NCI-H524 (cell line): ENCODE measurements at regions not wholly inside any gene's neighbourhood (a gene's known extent, or its start where the extent isn't known, plus 50 kb on each side); places are given as distances from the start of the nearest gene placed in this dataset.
A peak's percentile ranks its signal among the peaks of the same experiment; 100 is the strongest.
"Not testable (repeated sequence)": the region's sequence is repeated elsewhere in the genome, so short reads cannot be mapped to it uniquely, and the experiment has no call there.

Experiments
- DNase-seq, 2 experiments: peaks; one replicate each; lab custom pipeline; 2025; lab: John Stamatoyannopoulos, UW

DNA sequence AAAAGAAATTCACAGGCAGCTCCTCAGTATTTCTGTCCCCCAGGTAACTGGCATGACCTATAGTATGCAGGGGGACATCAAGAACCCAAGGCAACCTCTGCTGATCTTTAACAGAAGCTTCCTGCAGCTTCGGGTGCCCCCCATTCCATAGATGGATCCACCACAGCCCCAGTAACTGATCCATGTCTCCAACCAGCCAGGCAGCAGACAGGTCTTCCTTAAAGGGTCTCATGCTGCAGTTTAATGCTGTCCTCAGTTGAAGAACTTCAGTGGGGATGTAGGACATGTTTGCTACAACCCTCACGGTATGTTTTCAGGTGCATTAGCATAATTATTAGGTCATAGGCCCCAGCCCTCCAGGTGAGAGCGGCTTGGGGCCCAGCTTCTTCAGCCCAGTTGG, 90.9 kb upstream of the OLIG2 start:
- DNase-seq, result no peak

DNA sequence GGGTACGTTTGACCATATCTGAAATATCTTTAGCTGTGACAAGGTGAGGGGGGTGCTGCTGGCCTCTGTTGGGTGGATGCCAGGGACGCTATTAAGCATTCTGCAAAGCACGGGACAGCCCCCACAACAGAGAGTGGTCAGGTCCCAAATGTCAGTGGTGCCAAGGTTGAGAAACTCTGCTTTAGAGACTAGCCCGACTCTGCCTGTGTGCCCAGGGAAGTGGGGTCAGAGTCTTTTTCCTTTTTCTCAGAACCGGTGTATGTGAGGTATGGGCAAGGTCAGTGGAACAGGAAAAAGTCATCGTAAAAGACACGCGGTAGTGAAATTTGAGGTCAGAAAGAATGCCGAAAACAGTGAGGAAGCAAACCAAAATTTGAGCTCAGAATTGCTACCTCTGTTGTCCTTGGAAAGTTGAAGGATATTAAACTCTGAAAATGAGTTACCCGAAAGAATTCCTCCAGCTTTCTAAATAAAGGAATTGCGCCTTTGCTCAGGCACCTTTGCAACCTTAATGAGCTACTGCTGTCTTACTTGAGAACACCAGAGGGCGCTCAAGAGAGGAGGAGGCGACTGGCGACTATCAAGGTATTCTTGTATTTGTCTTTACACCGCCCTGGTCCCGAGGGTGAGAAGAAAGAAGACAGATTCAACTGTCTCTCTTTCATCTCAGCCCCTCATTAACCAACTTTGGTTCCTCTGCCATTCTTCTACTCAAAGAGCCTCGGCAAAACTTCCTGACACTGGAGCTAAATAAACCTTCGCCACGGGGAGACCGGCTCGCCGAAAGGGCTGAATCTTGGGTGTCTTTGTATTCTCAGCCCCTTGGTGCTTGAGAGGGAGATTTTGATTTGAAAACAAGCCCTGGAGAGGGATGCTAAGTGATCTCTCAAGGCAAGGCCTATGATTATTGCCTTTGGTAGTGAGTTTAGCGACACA, 85.4 kb upstream of the OLIG2 start:
- peak; percentile 50 to 75 for DNase-seq

DNA sequence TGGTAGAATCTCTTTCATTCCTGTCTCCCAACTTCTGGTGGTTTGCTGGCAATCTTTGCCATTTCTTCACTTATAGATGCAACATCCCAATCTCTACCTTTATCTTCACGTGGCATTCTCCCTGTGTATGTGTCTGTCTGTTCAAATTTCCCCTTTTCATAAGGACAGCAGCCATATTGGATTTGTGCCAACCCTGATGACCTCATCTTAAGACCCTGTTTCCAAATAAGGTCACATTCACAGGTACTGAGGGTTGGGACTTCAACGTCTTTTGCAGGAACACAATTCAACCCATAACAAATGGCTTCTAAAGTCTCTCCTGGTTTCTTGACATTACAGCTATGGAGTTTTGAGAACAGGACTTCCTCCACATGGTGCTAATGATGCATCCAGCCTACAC, 84.5 kb upstream of the OLIG2 start:
- no peak for DNase-seq

DNA sequence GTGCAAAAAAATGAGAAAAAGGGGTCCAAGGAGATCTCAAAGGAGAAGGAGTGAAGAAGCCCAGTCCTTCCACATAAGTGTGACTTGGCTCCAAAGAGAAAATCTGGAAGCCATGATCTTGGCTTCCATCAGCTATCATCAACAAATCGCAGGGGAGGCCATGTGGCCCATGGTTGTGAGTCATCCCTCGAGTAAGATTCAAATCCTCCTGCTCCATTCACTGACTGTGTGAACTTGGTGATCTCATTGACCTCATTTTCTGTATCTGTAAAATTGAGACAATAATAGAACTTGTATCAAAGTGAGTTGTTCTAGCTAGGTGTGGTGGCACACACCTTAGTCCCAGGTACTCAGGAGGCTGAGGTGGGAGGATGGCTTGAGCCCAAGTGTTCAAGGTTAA, 79.1 kb upstream of the OLIG2 start:
- no peak for DNase-seq

DNA sequence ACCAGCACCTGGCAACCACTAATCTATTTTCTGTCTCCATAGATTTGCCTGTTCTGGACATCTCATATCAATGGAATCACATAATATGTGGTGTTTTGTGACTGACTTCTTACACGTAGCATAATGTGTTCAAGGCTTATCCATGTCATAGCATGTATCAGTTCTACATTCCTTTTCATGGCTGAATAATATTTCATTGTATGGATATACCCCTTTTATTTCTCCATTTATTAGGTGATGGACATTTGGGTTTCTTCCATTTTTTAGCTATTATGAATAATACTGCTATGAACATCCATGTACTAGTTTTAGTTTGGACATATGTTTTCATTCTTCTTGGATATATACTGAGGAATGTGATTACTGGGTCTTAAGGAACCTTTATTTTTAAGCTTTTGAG, 78.0 kb upstream of the OLIG2 start:
- no peak for DNase-seq

DNA sequence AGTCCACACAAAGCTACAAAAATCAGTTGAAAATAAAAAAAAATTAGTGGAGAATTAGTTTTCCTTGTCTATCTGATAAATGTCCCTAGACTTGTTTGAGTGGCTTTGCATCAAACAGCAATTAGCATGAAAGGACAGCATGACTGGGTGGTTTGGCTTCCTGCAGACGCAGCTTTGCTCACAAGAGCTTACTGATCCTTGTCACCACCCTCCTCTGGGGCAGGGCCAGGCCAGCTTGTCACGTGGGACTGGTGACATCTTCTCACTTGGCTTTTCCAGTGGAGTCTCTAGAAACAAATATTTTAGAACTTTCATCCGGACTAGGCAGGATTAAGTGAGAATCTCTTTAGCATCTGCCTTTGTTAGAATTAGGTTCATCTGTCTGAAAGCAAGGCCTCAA, 76.0 kb upstream of the OLIG2 start:
- no peak for DNase-seq

DNA sequence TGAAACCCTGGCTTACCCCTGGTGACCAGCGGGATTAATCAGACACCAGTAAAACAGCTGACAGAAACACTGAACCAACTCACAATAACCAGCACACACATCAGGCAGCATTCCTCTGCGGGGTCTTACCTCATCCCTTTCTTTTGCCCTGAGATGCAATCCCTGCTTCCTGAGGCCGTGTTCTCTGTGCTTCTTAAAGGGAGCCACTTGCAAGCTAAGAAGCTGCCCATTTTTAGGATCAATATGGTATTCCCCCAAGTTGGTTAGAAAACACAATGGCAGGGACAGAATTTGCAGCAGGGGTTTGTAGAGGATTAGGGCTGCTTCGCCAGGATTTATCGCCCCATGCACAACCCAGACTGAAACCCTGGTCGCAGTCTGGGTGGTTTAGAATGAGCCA, 74.7 kb upstream of the OLIG2 start:
- no peak for DNase-seq

DNA sequence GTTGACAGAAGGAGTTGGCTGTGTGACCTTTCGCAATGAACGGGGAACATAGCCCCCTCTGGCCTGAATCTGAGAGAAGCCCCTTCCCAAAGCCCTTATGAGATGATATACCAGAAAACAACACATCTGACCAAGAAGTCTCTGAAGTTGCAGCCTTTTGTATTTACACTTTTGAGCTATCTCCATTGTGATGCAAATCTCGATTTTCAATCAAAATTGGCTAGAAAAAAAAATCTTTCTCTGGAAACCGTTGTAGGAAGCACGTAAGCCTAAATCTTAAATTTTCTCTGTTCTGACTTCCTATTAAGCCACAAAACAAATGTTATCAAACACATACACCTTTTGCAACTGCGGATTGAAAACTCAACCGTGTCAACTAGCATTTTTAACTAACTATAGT, 71.4 kb upstream of the OLIG2 start:
- no peak for DNase-seq

DNA sequence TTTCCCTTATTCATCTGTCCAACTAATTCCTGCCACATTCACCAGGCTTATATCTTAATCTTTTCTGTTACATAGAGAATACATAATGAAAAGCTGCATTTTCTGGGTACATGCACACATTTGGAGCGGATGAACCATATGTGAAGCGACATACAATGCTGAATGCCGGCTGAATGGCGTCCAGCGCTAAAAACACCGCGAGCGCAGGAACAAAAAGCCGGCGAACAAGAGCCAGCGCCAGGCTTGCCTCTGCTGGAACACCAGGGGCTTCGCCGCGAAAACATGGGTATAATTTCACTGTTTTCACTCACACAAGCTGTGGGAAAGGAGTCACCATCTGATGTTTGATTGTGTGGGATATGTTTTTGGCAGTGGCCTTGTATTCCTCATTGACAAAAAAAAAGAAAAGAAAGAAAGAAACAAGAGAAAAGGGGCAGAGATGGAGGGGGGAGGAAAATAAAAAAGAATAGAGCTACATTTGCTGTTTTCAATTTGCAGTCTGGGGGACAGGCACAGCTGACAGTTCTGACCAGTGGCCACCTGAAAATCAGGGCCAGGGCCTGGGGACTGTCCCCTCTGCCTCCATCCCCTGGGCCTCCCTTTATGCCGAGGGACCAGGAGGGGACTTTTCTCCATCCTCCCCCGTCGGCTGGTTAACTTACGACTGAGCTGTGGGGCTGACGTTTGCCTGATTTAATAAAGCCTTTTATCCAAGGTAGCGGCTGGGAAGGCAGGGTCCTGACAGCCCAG, 70.2 kb upstream of the OLIG2 start:
- no peak for DNase-seq

DNA sequence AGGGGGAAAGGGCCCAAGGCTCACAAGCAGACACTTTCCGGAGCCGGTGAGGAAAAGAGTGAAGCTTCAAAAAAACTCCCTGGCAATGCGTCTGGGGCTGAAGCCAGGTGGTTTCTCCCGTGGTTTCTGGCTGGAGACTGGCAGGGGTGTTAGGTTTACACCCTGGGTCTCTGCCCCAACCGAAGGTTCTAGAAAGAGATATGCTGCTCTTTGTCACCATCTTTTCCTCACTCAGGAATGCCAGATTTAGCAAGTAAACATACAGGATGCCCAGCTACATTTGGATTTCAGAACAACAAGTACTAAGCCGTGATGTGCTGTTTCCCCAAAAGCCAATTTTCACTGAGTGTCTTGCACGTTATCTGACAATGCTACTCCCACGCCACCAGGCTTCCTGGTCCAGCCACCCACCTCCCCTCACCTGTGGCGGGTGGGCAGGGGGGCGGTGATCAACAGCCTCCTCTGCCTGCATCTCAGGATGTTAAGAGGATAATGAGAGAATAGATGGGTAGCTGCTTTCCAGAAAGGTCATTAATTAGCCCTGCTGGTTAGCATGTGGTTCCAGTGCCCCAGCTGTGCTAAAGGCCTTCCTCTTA, 69.6 kb upstream of the OLIG2 start:
- DNase-seq, result peak in 1 of 2 experiments; percentile 19

DNA sequence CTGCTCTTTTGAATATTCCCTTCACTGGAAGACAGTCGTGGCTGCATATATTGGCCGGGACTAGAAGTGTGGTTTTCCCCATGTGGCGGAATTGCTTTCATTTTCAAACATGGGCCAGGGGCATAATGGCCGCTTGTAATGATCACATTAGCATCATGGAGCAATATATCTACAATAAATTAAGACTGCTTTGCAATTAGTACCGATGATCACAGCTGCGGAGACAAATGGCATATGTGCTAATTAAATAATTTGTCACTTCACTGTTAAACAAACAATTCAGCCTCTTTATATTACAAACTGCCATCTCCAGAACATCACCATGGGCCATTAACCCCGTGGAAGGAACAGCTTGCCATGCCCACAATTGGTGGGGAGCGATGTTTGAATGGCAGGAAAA, 68.2 kb upstream of the OLIG2 start:
- DNase-seq, result no peak

DNA sequence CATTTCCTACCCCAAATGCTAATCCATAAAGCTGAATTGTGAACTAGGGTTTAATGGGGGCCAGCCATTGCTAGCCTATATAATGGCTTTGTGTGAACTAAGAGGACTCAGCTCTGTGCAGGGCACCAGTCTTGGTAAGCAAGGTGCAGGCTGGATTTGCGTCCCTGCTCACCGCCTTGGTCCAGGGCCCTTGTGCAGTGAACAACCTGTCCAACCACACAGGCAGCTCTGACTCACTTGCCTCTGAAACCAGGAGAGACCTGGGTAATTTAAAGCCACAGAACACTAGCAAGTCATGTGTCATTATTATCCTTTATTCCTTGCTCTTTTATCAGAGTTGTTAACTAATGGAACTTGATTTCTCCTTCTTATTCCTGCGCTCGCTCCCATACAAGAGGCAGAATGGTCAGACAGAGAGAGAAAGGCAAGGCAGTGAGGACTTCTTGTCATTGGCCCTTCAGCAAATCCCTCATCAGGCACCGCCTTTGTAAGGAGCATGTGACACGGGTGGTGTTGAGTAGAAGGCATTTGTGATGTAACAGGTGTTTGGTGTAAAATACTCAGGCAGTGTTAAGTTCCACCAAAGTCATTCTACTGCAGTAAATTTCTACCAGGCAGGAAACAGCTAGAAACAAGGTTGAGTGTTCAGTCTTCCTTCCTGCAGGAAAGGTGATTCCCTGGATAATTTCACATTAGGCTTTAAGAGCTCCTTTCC, 67.3 kb upstream of the OLIG2 start:
- no peak for DNase-seq

DNA sequence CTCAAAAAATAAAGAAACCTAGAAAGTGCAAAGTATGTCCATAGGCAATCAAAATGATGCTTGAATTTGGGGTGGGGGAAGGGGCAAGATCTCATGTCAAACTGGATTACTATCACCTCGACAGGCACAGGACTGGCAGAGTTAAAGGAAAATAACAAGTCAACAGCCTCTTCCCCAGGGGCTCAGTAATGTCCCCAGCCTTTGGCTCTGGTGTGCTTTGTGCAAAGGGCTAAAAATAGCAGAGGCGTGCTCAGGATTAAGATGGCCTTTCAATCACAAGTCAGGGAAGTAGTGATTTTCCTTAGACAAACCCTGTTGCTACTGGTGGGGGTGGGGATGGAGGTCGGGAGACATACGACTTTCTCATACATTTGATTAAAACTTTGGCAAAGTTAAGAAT, 63.5 kb upstream of the OLIG2 start:
- DNase-seq, result no peak

DNA sequence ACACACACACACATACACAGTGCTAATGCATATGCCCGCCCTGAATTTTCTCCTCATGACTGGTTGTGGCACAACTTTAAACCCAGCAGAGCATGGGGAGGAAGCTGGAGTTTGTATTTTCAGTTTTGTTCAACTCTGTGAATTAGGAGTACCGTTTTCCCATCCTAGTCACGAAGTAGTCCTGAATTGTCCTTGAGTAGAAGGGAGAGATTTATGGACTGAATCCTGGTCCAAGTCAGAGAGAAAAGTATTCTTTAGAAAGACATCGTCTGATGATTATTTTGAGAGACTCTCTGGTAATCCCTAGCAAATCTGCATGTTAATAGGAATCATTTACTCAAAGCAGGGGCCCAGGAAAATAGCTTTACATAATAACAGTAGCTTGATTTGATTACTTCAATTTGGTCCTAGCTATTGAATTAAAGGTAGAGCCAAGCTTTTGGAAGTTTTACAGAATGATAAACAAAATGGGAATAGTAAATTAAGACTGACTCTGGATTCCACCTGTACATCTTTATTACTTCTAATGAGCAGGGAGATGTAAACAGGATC, 60.5 kb upstream of the OLIG2 start:
- DNase-seq, result no peak

DNA sequence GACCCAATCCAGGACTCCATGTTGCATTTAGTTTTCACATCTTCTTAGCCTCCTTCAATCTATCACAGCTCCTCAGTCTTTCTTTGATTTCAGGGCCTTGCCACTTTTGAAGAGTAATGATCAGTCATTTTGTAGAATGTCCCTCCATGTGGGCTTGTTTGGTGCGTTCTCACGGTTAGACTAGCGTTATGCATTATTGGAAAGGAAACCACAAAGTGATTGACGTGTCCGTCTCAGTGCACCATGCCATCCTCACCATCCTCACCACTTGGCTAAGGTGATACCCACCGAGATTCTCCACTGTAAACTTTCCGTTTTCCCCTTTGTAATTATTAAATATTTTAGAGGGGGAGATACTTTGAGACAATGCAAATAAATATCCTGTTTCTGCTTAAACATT, 59.6 kb upstream of the OLIG2 start:
- DNase-seq, result no peak

DNA sequence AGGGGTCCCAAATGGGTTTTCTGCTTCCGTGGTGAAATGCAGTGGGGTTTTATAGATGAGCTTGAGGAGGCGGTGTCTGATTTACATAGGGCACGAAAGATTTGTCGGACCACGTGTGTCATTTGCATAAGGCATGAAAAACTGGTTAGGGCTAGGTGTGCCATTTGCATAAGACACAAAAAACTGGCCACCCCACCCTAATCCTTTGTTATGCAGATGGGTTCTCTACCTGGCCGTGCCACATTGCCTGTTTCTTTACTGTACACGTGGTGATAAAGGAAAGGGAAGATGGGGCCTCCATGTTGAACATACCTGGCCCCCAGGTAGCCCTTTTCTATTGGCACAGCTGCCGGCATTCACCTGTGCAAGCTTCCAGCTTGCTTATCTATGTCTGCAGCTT, 57.6 kb upstream of the OLIG2 start:
- DNase-seq, result not testable (repeated sequence)

DNA sequence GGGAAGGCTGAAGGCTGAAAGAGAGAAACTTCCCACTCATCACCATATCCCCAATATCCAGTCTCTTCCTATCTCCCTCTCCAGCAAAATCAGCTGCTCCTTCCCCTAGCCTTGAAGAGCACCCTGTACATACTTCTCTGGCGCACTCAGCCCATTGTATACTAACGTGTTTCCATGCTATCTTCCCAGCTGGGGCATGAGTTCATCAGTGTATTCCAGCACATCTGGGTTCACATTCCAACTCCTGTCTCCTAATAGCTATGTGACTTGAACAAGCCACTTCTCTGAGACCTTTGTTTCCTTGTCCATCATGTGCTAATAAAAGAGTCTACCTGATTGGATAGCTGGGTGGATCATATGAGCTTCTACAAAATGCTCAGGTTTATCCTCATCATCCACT, 51.1 kb upstream of the OLIG2 start:
- no peak for DNase-seq

DNA sequence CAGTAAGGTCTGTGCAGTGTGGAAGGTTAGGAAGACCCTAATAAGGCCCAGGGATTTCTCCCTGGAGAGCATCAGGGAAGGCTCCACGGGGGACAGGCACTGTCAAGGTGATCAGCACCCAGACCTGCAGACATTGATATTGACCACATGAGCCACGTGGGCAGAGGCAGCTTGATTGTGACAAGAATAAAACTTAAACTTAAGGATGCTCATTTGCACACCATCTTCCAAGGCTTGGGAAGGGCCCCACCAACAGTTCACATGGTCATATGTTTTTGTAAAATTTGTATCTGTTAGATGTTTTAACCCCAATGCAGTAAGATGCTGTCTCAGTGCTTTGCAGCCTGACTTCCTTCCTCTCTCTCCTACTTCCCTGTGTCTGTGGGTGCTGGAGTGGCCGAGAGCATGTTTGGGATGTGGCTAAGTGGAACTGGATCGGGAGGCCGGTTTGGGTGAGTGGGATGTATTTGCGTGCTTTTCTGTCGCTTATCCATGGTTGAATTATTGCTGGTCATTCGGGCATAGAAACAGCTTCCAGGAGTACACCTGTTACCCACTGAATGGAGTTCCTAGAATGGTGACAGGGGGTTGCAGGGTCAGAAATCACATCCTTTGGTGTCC, 49.8 kb upstream of the OLIG2 start:
- DNase-seq, result no peak
